Heart right ventricle (tissue), 16 donors: ENCODE measurements at regions not wholly inside any gene's neighbourhood (a gene's known extent, or its start where the extent isn't known, plus 50 kb on each side); places are given as distances from the start of the nearest gene placed in this dataset.

ENCODE experiments used
- ATAC-seq, 8 donors: fragments of 200-7000 bp; cut with Tn5 transposase; one replicate each; pipeline ENCODE4 v1.9.1; 2020; ENCODE audit warnings: mild to moderate bottlenecking in 8 of 8, moderate library complexity in 8 of 8, moderate number of reproducible peaks in 1 of 8
- DNase-seq, 2 donors: peaks; one replicate each; pipeline ENCODE4 v3.0.0-alpha.2; 2020
- H3K27ac ChIP-seq, 10 donors: fragments of 200-600 bp; sonication (generic) in 2 of 10; one replicate each; pipeline versions ENCODE4 v1.5.0 to v1.8.0; 2020 to 2022; ENCODE audit warnings: mild to moderate bottlenecking in 3 of 10
- H3K27me3 ChIP-seq, 7 donors: fragments of 200-600 bp; one replicate each; pipeline ENCODE4 v1.8.0; 2021 to 2022; ENCODE audit warnings: mild to moderate bottlenecking in 2 of 7
- H3K36me3 ChIP-seq, 9 donors: fragments of 200-600 bp; sonication (generic) in 1 of 9; one replicate each; pipeline versions ENCODE4 v1.5.0 to v1.8.0; 2020 to 2022; ENCODE audit warnings: mild to moderate bottlenecking in 2 of 9
- H3K4me1 ChIP-seq, 9 donors: fragments of 200-600 bp; sonication (generic) in 1 of 9; one replicate each; pipeline versions ENCODE4 v1.5.0 to v1.8.0; 2020 to 2022; ENCODE audit warnings: mild to moderate bottlenecking in 4 of 9
- H3K4me3 ChIP-seq, 10 donors: fragments of 200-600 bp; sonication (generic) in 2 of 10; one replicate each; pipeline versions ENCODE4 v1.5.0 to v1.8.0; 2020 to 2022; ENCODE audit warnings: mild to moderate bottlenecking in 7 of 10, moderate library complexity in 2 of 10
- H3K9me3 ChIP-seq, 11 donors: fragments of 200-600 bp in 10 of 11; sonication (generic) in 2 of 11; one replicate each; pipeline versions ENCODE4 v1.5.0 to v1.8.0; 2013 to 2022; ENCODE audit warnings: mild to moderate bottlenecking in 2 of 11, control low read depth in 1 of 11, moderate library complexity in 1 of 11
- WGBS, 2 donors: extraction: QIAGEN DNeasy Blood & Tissue Kit; methylation state at CpG; one replicate each; pipeline ENCODE4 v1.1.7; 2013; ENCODE audit warnings: inconsistent platforms in 1 of 2; 5-methylcytosine and 5-hydroxymethylcytosine counted together
- intact Hi-C, 10 donors: fragments of 100-400 bp; cut with DNase I; formaldehyde crosslinking; loops; one replicate each; pipeline versions ENCODE4 v1.11.1 to v1.14.2; 2022
- TF ChIP-seq, protein P1 (sequence below), 9 donors: fragments of 200-600 bp; sonication (generic) in 2 of 9; IDR thresholded peaks; one replicate each; pipeline versions ENCODE4 v1.5.0 to v1.8.0; 2021 to 2022; ENCODE audit warnings: antibody characterized with exemption in 9 of 9, mild to moderate bottlenecking in 5 of 9, moderate library complexity in 1 of 9
- donor health status: Arrhythmogenic right ventricular cardiomyopathy.
- donor health status: ischemic (EF 13 %, LVEDD 7.1; RV severe dilation, severe dysfunction).
- donor health status: healthy with polysubstance abuse.
- donor health status: DM: no; HTN: yes; CAD: no.
- donor health status: DM: no; HTN: no; CAD: no.
- donor health status: ischemic (EF 25% LVEDD 6.9; RV normal size, moderate dysfunction).
- donor health status: ischemic (EF 25% LVEDD 5.7; RV mildly dilated, moderate dysfunction).
- donor health status: healthy.
- donor health status: DM: yes; HTN: yes; CAD: no.
- donor health status: Ischemic cardiomyopathy.
- donor health status: ischemic (EF 35%, LVEDD 5.7; RV mildly dilated, moderate dysfunction).
- donor health status: nonischemic (EF 11% LVEDD 7.7; RV severe dilation, severe dysfunction).
- donor health status: DM: yes; HTN: yes; CAD: no.
- donor health status: PGD.
- donor health status: ischemic (EF 29% LVEDD 5.4; RV normal size, mild dysfunction).
- donor health status: nonischemic (EF 23%, LVEDD 6.1; RV moderate dilation, normal function).

DNA sequence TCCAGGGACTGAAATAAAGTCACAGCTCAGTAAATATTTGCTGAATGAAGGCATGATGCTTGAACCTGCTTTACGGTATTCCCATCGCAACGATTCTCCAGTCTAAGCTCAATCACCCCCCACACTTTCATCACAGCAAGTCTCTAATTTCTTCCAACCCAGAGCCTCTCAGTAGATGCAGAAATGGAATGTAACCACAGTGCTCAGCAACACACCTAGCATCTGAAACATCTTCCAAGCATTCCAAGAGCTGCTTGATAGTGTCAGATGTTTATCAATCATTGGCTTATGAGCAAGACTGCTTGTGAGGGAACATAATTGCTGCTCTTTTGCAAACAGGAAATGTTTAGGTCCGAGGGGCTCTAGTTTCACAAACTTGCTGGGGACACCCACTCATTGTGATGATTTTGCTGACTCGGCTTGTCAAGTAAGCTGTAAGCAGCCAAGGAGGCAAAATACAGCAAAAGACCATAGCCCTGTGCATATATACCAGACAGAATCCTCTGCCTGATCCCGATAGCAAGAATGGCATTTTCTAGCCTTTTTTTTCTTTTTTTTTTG, 751.2 kb downstream of the NR2F2 start:
- WGBS, 2 donors: 75 to 83% methylated on average over 6 of the region's 6 CpGs
- Histone ChIP-seq H3K36me3 (no peaks in the 10 kb centered on the region), H3K4me1 (no peaks in the 10 kb centered on the region), H3K27ac (no peak overlapping the region), H3K9me3 (no peaks in the 10 kb centered on the region), H3K27me3 (peaks cover 0 to 21% (median 12%) of the 10 kb centered on the region in 7 donors), H3K4me3 (no peak overlapping the region)
- DNase-seq (no peak), ATAC-seq (no peak)
- TF ChIP-seq, protein P1, sequence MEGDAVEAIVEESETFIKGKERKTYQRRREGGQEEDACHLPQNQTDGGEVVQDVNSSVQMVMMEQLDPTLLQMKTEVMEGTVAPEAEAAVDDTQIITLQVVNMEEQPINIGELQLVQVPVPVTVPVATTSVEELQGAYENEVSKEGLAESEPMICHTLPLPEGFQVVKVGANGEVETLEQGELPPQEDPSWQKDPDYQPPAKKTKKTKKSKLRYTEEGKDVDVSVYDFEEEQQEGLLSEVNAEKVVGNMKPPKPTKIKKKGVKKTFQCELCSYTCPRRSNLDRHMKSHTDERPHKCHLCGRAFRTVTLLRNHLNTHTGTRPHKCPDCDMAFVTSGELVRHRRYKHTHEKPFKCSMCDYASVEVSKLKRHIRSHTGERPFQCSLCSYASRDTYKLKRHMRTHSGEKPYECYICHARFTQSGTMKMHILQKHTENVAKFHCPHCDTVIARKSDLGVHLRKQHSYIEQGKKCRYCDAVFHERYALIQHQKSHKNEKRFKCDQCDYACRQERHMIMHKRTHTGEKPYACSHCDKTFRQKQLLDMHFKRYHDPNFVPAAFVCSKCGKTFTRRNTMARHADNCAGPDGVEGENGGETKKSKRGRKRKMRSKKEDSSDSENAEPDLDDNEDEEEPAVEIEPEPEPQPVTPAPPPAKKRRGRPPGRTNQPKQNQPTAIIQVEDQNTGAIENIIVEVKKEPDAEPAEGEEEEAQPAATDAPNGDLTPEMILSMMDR (IDR thresholded peaks at IDR 0.05): no peak
- intact Hi-C loops: no loop called here

DNA sequence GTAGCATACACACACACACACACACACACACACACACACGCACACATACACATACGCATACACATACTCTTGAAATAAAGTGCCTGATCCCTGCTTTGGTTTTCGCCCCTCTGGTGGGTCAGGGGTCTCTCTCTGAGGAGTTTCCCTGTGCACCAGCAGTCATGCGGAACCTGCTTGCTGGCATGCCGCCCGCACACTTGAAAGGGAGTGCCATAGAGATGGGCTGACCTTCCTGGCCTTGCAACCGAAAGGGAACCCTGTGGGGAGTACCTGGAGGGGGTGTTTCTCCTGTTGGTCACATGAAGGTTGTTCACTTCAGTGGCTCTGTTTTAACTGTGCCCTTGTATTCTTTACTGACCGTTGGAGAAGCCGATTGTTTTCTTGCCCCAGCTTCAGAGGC, 752.3 kb downstream of the NR2F2 start:
- intact Hi-C loops: no loop called here
- Histone ChIP-seq H3K27me3 (peaks cover 0 to 21% (median 12%) of the 10 kb centered on the region in 7 donors), H3K4me1 (no peaks in the 10 kb centered on the region), H3K9me3 (no peaks in the 10 kb centered on the region), H3K4me3 (no peak overlapping the region), H3K36me3 (no peaks in the 10 kb centered on the region), H3K27ac (no peak overlapping the region)
- ATAC-seq (no peak), DNase-seq (no peak)
- TF ChIP-seq, protein P1 (IDR thresholded peaks at IDR 0.05): no peak
- WGBS, 2 donors: 75 to 81% methylated on average over 9 of the region's 9 CpGs

DNA sequence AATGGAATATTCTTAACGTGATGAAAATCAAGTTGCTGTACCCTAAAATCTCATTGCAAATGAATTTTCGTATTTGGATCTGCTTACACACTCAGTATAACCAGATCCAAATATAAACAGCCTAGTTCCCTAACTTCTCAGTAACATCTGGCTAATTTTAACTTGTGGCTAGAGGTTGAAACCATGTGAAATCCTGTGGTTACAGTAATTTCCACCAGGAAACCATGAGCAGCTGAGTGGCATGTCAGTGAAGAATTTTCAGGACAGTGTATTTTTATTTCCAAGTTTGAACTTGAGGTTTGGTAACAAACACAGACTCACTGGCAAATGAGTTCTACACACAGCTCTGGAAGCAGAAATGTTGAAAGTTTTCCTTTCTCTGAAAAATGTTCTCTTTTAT, 754.1 kb downstream of the NR2F2 start:
- no peaks in the 10 kb centered on the region for H3K36me3 ChIP-seq
- H3K9me3 ChIP-seq: no peaks in the 10 kb centered on the region
- H3K27me3 ChIP-seq: peaks cover 0 to 21% (median 7%) of the 10 kb centered on the region in 7 donors
- H3K4me3 ChIP-seq: no peak overlapping the region
- ATAC-seq: no peak
- intact Hi-C loops: no loop called here
- TF ChIP-seq, protein P1 (IDR thresholded peaks at IDR 0.05): no peak
- 66 to 73% methylated on average over 2 of the region's 2 CpGs for WGBS, 2 donors
- H3K27ac ChIP-seq: no peak overlapping the region
- DNase-seq: no peak
- no peaks in the 10 kb centered on the region for H3K4me1 ChIP-seq

DNA sequence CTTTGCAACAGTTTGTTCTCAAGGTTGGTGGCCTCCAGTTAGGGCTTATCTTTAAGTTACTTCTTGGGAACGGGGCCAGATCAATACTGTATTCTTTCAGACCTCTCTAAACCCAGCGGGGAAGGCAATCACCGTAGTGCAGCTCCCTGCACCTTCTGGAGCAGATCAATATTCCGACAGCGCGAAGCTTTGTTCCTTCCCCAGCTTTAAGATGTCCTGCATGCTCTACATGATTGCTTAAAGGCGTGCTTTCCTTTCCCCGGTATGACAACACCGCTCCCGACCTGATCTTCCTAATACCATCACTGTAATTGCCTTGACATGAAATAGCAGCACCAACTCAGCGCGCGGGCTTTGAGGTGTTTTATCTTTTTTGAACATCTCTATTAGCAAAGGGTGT, 755.2 kb downstream of the NR2F2 start:
- Histone ChIP-seq H3K36me3 (no peaks in the 10 kb centered on the region), H3K27ac (no peak overlapping the region), H3K27me3 (peaks cover 0 to 21% (median 3%) of the 10 kb centered on the region in 7 donors), H3K4me3 (no peak overlapping the region), H3K9me3 (no peaks in the 10 kb centered on the region), H3K4me1 (no peaks in the 10 kb centered on the region)
- intact Hi-C loops: no loop called here
- DNase-seq (no peak), ATAC-seq (no peak)
- TF ChIP-seq, protein P1 (IDR thresholded peaks at IDR 0.05): no peak
- 43 to 52% methylated on average over 13 of the region's 13 CpGs for WGBS, 2 donors
